Effector memory CD8-positive, alpha-beta T cell (primary cell): ENCODE measurements at regions not wholly inside any gene's neighbourhood (a gene's known extent, or its start where the extent isn't known, plus 50 kb on each side); places are given as distances from the start of the nearest gene placed in this dataset.
"Not testable (repeated sequence)": the region's sequence is repeated elsewhere in the genome, so short reads cannot be mapped to it uniquely, and the experiment has no call there.

ENCODE experiments used
- ATAC-seq: fragments of 150-1000 bp; cut with Tn5 transposase; replicated peaks from 2 replicates; pipeline ENCODE4 v1.10.0; 2021; ENCODE audit warnings: mild to moderate bottlenecking, moderate library complexity
- DNase-seq, 3 experiments: peaks; one replicate each; pipeline ENCODE4 v3.0.0; 2021
- H3K27ac Mint-ChIP-seq, 2 donors: one replicate each; pipeline ENCODE4 v1.8.0; 2022; ENCODE audit warnings: mild to moderate bottlenecking in 2 of 2, mixed read lengths in 2 of 2, moderate library complexity in 2 of 2
- H3K27me3 Mint-ChIP-seq, 2 donors: one replicate each; pipeline ENCODE4 v1.8.0; 2022; ENCODE audit warnings: mixed read lengths in 2 of 2
- H3K36me3 Mint-ChIP-seq: one replicate; pipeline ENCODE4 v1.8.0; 2022; ENCODE audit warnings: mild to moderate bottlenecking, moderate library complexity, mixed read lengths; ENCODE audit not compliant: insufficient read depth
- H3K4me1 Mint-ChIP-seq, 2 donors: one replicate each; pipeline ENCODE4 v1.8.0; 2022; ENCODE audit warnings: low read depth in 2 of 2, mixed read lengths in 2 of 2
- H3K4me3 Mint-ChIP-seq, 2 donors: one replicate each; pipeline ENCODE4 v1.8.0; 2022; ENCODE audit warnings: mild to moderate bottlenecking in 2 of 2, mixed read lengths in 2 of 2, moderate library complexity in 2 of 2
- H3K9me3 Mint-ChIP-seq, 2 donors: one replicate each; pipeline ENCODE4 v1.8.0; 2022; ENCODE audit warnings: mixed read lengths in 2 of 2

DNA sequence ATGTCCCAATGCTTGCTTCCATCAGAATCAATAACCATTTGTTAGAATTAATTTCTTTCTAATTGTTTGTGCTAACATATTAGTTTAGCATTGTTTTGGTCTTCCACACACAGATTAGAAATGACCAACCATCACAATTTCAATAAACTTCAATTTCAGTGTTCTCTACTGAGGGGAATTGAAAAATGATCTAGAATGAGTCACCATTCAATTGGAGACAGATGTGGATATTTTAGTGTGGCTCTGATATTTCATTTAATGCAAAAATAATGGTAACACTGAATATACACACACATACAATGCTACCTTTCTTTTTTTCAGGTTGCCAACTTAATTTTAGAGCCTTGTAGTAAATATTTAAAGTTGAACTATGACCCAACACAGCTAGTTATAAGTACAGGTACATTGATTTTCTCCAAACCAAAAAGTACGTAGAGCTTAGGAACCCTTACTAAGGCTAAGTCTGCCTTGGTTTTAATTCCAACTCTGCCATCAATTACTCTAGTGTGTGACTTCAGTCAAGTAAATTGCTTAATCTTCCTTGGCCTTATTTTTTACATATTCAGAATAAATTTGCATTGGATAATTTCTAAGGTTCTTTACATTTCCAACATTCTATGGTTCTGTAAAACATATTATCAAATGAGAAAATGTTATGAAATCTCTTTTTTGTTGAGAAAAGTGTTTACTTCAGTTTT is 143.9 kb downstream of the DMRTA1 start:
- H3K36me3 Mint-ChIP-seq = no peaks in the 10 kb centered on the region
- no peak overlapping the region for H3K4me3 Mint-ChIP-seq
- no peaks in the 10 kb centered on the region for H3K4me1 Mint-ChIP-seq
- peaks cover 0 to 3% of the 10 kb centered on the region in 2 donors for H3K9me3 Mint-ChIP-seq
- no peak for DNase-seq
- no peaks in the 10 kb centered on the region for H3K27me3 Mint-ChIP-seq
- no peak for ATAC-seq
- H3K27ac Mint-ChIP-seq = no peak overlapping the region

DNA sequence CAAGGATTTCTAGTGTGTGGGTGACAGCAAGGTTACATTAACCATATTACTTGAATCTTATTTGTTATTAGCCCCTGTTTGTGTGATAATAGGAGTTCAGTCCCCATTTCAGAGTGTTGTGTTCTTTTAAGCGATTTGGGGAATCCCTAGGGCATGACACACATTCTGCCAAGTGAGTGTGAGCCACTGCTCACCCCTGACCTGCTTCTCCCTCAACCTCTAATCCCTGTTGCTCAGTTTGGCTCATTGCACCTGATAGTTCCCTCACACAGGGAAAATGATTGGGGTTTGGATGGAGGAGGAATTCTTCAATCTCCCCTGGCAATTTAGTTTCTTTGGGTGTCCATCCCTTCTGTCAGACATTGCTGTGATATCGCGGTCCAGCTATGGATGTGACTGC is 149.2 kb downstream of the DMRTA1 start:
- H3K36me3 Mint-ChIP-seq = no peaks in the 10 kb centered on the region
- H3K9me3 Mint-ChIP-seq = peaks cover 0 to 2% of the 10 kb centered on the region in 2 donors
- ATAC-seq (no peak), DNase-seq (no peak)
- H3K4me3 Mint-ChIP-seq = no peak overlapping the region
- H3K27ac Mint-ChIP-seq = no peak overlapping the region
- H3K27me3 Mint-ChIP-seq = no peaks in the 10 kb centered on the region
- no peaks in the 10 kb centered on the region for H3K4me1 Mint-ChIP-seq

DNA sequence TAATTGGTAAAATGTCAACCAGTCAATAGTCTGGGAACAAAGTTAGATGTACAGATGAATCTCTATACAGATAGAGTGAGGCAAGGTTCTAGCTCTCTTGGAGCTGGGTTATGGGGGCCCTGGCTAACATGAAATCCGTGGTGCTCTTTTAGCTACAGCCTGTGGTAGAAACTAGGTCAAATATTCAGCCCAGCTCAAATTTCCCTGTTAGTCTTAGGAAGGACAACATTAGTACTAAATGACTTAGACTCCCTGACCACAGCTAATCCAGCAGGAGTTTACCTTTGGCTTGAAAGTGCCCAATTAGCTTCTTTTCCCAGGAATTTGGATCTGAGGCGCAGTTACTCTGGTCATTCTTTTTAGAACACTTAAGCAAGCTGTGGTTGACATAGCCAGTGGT is 170.5 kb downstream of the DMRTA1 start:
- Mint-ChIP-seq H3K27me3 (no peaks in the 10 kb centered on the region), H3K4me3 (no peak overlapping the region), H3K36me3 (no peaks in the 10 kb centered on the region), H3K27ac (no peak overlapping the region), H3K4me1 (no peaks in the 10 kb centered on the region), H3K9me3 (peaks cover 7 to 18% of the 10 kb centered on the region in 2 donors)
- no peak for ATAC-seq
- DNase-seq = no peak

DNA sequence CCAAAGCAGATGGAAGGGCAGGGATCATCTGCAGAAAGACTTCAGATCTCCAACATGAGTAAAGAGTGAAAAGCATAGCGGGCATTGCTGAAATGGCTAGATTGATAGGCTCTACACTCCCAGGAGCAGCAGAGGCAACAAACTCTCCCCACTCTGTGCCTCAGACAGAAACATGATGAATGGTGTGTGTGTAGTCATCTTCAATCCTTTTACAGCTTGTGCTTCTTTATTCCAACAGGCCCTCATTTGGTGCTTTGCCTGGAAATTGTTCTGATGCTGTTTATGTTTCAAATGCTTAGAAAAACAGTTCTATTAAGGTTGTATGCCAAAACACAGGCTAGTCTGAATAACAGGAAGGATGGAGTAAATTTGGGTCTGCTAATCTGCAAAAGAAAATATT is 176.2 kb downstream of the DMRTA1 start:
- H3K27ac Mint-ChIP-seq = no peak overlapping the region
- ATAC-seq (no peak), DNase-seq (no peak)
- peaks cover 7 to 12% of the 10 kb centered on the region in 2 donors for H3K9me3 Mint-ChIP-seq
- peaks cover 3% of the 10 kb centered on the region for H3K36me3 Mint-ChIP-seq
- no peaks in the 10 kb centered on the region for H3K27me3 Mint-ChIP-seq
- H3K4me3 Mint-ChIP-seq = no peak overlapping the region
- H3K4me1 Mint-ChIP-seq = no peaks in the 10 kb centered on the region

DNA sequence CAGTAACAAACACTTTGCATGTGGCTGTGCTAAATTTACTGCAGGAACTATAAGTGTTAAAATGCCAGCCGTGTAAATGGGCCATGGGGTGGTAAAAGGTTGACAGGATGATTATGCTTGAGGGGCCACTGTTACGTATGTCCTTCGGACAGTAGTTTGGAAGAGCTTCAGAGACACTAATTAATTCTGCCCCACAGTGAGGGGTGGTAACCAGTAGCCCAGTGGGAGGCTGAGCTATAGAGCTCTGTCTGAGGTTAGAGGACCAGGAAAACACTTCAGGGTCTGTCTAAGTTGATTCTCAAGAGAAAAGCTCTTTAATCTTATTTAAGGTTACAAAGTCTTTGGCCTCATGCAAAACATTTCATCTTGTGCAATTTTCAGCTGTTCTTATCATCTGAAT is 176.6 kb downstream of the DMRTA1 start:
- DNase-seq (no peak), ATAC-seq (no peak)
- Mint-ChIP-seq H3K27me3 (no peaks in the 10 kb centered on the region), H3K4me1 (no peaks in the 10 kb centered on the region), H3K4me3 (no peak overlapping the region), H3K9me3 (peaks cover 7 to 12% of the 10 kb centered on the region in 2 donors), H3K36me3 (peaks cover 3% of the 10 kb centered on the region), H3K27ac (no peak overlapping the region)

DNA sequence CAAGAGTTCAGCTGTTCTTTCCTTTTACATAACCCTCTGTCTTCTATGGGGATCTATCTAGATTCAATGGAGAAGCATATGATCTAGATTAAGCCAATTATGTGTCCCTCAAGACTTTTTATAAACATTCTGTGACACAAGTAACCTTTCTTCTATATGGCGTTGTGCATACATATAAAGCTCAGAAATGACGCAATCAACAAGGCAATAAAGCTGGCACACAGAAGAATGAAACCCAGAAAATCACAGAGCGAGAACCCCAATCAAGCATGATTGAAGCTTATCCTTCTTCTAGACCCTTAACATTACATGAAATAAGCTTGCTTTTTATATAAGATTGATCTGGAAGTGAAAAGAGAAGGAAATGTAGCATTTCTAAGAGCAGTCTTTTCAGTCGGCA is 178.9 kb downstream of the DMRTA1 start:
- Mint-ChIP-seq H3K27me3 (no peaks in the 10 kb centered on the region), H3K4me3 (no peak overlapping the region), H3K4me1 (no peaks in the 10 kb centered on the region), H3K36me3 (peaks cover 3% of the 10 kb centered on the region), H3K9me3 (peaks cover 12 to 14% of the 10 kb centered on the region in 2 donors), H3K27ac (no peak overlapping the region)
- ATAC-seq = no peak
- no peak for DNase-seq

DNA sequence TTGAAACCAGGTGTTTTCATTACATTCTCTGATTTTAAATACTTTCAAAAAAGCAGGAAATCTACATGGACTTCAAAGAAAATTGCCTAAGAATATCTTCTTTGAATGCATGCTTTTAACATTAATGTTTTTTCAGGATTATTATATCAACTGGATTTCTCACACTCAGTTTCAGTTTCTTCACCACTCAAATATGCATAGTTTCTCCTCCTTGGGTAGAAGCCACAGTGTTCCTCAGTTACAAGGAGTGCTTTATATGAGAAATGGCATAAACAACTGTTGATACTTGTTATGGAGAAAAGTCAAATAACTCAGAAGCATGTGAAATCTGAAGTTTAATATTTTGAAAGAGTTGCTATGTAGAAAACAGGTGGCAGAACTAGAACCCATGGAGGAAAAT is 196.9 kb downstream of the DMRTA1 start:
- Mint-ChIP-seq H3K4me3 (no peak overlapping the region), H3K9me3 (peaks cover 0 to 11% of the 10 kb centered on the region in 2 donors), H3K4me1 (no peaks in the 10 kb centered on the region), H3K36me3 (no peaks in the 10 kb centered on the region), H3K27me3 (no peaks in the 10 kb centered on the region), H3K27ac (no peak overlapping the region)
- DNase-seq (no peak), ATAC-seq (no peak)

DNA sequence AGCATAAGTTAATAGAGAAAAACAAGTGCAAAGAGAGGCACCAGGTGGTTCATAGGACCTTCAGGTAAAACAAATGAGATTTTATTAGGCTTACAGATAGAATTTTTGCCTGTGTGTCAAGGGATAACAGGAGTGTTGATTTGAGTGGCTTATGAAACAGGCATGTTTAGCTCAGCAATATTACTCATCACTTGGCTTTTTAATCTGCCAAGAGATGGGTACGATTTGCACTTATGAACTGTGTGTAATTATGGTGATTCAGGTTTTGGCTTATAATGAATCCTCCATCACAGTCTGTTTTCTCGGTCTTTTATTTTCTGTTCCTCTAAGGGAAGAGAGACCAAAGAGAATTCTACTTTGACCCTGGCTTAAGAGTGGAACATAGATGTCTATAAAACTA is 199.3 kb downstream of the DMRTA1 start:
- peaks cover 1 to 11% of the 10 kb centered on the region in 2 donors for H3K9me3 Mint-ChIP-seq
- DNase-seq = no peak
- no peak overlapping the region for H3K27ac Mint-ChIP-seq
- no peak overlapping the region for H3K4me3 Mint-ChIP-seq
- no peak for ATAC-seq
- no peaks in the 10 kb centered on the region for H3K4me1 Mint-ChIP-seq
- H3K36me3 Mint-ChIP-seq = no peaks in the 10 kb centered on the region
- H3K27me3 Mint-ChIP-seq = no peaks in the 10 kb centered on the region

DNA sequence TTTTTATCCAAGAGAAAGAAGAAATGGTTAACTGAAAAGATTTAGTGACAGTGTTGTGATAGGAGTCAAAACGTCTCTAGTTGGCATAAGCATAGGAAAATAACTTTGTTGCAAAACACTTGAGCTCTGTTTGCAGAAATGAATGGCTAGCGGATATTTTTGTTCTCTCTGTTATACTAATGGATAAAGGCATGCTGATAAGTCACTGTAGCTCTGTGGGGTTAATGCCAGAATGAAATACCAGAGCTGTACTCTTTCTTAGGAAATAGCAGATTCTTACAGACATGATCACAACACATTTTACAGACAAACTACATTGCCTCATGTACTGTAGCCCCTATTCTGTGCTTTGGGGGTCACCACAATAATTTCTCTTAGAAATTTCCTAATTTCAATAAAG is 202.8 kb downstream of the DMRTA1 start:
- Mint-ChIP-seq H3K27ac (no peak overlapping the region), H3K36me3 (no peaks in the 10 kb centered on the region), H3K4me3 (no peak overlapping the region), H3K9me3 (peaks cover under 1 to 1% of the 10 kb centered on the region in 2 donors), H3K27me3 (no peaks in the 10 kb centered on the region), H3K4me1 (no peaks in the 10 kb centered on the region)
- DNase-seq (no peak), ATAC-seq (no peak)

DNA sequence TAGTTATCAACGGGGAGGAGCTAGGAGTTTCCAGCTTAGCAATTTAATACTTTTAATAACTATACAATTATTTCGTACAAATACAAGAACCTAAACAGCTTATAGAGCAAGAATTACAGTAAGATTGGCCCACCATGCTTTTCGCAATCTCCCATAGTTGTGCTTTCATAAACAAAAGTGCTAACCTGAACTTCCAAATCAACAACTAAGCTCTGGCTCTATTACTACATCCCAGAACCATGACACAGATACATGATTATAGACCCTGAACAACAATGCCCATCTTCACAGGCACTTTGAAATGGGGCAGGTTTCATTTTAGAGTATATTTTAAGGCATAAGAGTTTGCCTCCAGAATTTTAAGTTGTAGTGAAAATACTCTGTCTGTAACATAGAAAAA is 203.5 kb downstream of the DMRTA1 start:
- H3K4me3 Mint-ChIP-seq = no peak overlapping the region
- H3K4me1 Mint-ChIP-seq = no peaks in the 10 kb centered on the region
- H3K9me3 Mint-ChIP-seq = peaks cover 0 to 1% of the 10 kb centered on the region in 2 donors
- no peaks in the 10 kb centered on the region for H3K36me3 Mint-ChIP-seq
- H3K27ac Mint-ChIP-seq = no peak overlapping the region
- ATAC-seq (no peak), DNase-seq (no peak)
- no peaks in the 10 kb centered on the region for H3K27me3 Mint-ChIP-seq

DNA sequence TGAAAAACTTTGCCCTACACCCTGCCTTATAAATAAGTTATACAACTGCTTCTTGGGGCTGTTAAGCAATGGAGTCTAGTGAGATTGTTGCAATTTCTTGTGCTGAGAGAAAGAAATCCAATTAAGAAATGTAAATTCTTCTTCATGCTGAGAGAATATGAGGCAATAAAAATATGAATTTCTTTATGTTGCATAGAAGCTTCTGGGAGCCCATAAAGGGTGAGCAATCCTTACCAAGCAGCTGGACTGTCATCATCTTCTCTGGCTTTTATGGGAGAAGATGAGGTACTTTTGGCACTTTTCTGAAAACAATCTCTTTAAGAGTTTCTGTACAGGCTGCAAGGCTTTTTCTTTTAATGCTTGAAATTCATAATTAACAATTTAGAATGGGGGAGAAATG is 204.3 kb downstream of the DMRTA1 start:
- H3K27me3 Mint-ChIP-seq = no peaks in the 10 kb centered on the region
- ATAC-seq = no peak
- no peaks in the 10 kb centered on the region for H3K4me1 Mint-ChIP-seq
- no peak for DNase-seq
- no peak overlapping the region for H3K27ac Mint-ChIP-seq
- no peak overlapping the region for H3K4me3 Mint-ChIP-seq
- no peaks in the 10 kb centered on the region for H3K36me3 Mint-ChIP-seq
- H3K9me3 Mint-ChIP-seq = peaks cover 0 to 1% of the 10 kb centered on the region in 2 donors

DNA sequence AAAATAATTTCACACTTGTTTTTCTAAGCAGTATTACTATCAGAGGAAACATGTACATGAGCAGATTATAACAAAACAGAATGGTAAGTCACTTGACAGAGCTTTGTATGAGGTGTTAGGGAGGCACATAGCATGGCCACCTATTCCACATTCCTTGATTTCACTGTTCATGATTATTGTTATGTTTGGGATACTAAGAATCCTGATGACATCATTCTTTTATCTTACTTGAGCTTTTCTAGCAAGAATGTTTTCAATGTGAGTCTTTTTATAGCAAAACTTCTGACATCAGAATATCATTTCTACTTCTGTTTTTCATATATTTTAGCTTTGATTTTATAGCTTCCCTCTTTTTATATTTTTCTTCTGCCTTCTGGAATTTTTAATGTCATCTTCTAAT is 208.2 kb downstream of the DMRTA1 start:
- Mint-ChIP-seq H3K36me3 (no peaks in the 10 kb centered on the region), H3K4me3 (no peak overlapping the region), H3K4me1 (no peaks in the 10 kb centered on the region), H3K9me3 (no peaks in the 10 kb centered on the region), H3K27me3 (no peaks in the 10 kb centered on the region), H3K27ac (no peak overlapping the region)
- ATAC-seq (no peak), DNase-seq (no peak)

DNA sequence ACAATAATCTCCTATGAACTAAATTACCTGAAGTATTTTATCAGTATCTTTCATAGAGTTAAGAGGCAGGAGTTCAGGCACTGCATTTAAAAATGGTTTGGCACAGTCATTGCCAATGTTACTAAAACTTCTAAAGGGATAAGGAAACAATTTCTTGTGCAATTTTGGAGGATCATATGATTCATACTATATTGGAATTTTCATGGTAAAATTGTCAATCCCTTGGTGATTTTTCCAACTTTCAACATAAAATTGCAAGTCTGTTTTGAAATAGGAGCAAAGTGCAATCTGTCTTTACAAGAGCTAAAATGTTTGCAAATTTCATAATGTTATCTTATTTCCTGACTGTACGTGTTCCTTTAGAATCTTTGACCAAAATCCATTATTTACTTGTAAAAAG is 211.1 kb downstream of the DMRTA1 start:
- no peak overlapping the region for H3K27ac Mint-ChIP-seq
- no peaks in the 10 kb centered on the region for H3K36me3 Mint-ChIP-seq
- DNase-seq (no peak), ATAC-seq (no peak)
- H3K4me1 Mint-ChIP-seq = no peaks in the 10 kb centered on the region
- no peak overlapping the region for H3K4me3 Mint-ChIP-seq
- H3K9me3 Mint-ChIP-seq = peaks cover 7 to 8% of the 10 kb centered on the region in 2 donors
- no peaks in the 10 kb centered on the region for H3K27me3 Mint-ChIP-seq

DNA sequence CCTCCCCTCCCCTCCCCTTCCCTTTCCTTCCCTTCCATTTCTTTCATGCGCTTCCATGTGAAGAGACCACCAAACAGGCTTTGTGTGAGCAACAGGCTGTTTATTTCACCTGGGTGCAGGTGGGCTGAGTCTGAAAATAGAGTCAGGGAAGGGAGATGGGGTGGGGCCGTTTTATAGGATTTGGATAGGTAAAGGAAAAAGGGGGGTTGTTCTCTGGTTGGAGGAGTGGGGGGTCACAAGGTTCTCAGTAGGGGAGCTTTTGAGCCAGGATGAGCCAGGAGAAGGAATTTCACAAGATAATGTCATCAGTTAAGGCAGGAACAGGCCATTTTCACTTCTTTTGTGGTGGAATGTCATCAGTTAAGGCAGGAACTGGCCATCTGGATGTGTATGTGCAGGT is 211.9 kb downstream of the DMRTA1 start:
- H3K4me1 Mint-ChIP-seq, DNase-seq, H3K27ac Mint-ChIP-seq, H3K36me3 Mint-ChIP-seq, ATAC-seq, H3K4me3 Mint-ChIP-seq, H3K27me3 Mint-ChIP-seq: not testable (repeated sequence)
- peaks cover 9 to 16% of the 10 kb centered on the region in 2 donors for H3K9me3 Mint-ChIP-seq

DNA sequence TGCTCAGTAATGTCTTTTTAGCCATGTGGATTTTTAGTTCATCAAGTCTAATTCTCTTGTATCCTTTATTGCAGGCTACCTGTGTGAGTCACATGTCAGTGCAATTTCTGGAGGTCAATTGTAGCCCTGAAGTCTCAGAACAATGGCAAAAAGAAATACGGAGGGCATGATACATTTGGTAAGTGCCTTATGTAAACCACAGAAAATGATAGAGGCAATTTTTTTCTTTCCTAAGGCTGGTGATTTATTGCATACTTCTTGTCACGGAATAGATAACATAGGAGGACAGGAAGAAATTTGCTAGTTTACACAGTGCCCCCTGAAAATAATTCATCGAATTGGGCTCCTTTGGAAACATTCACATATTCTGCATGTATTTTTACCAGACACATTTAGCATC is 235.9 kb downstream of the DMRTA1 start:
- no peaks in the 10 kb centered on the region for H3K27me3 Mint-ChIP-seq
- ATAC-seq (no peak), DNase-seq (no peak)
- H3K9me3 Mint-ChIP-seq = peaks cover 0 to 11% of the 10 kb centered on the region in 2 donors
- H3K4me3 Mint-ChIP-seq = no peak overlapping the region
- no peak overlapping the region for H3K27ac Mint-ChIP-seq
- H3K4me1 Mint-ChIP-seq = no peaks in the 10 kb centered on the region
- no peaks in the 10 kb centered on the region for H3K36me3 Mint-ChIP-seq
